HG02798 (cell line): ENCODE measurements at regions not wholly inside any gene's neighbourhood (a gene's known extent, or its start where the extent isn't known, plus 50 kb on each side); places are given as distances from the start of the nearest gene placed in this dataset.
"Not testable (repeated sequence)": the region's sequence is repeated elsewhere in the genome, so short reads cannot be mapped to it uniquely, and the experiment has no call there.

Experiments used
- ATAC-seq: cut with Tn5 transposase; IDR thresholded peaks from one replicate; pipeline ENCODE4 v1.9.1; 2021; ENCODE audit warnings: mild to moderate bottlenecking; ENCODE audit not compliant: unreplicated experiment, poor library complexity

- not testable (repeated sequence) for ATAC-seq
Measured at GRCh38 chrY:22883569-22883968, 100.5 kb upstream of the BPY2 start.

GRCh38 chrY:22887949-22888348 is 96.1 kb upstream of the BPY2 start:
- peak; percentile 99 for ATAC-seq

DNA sequence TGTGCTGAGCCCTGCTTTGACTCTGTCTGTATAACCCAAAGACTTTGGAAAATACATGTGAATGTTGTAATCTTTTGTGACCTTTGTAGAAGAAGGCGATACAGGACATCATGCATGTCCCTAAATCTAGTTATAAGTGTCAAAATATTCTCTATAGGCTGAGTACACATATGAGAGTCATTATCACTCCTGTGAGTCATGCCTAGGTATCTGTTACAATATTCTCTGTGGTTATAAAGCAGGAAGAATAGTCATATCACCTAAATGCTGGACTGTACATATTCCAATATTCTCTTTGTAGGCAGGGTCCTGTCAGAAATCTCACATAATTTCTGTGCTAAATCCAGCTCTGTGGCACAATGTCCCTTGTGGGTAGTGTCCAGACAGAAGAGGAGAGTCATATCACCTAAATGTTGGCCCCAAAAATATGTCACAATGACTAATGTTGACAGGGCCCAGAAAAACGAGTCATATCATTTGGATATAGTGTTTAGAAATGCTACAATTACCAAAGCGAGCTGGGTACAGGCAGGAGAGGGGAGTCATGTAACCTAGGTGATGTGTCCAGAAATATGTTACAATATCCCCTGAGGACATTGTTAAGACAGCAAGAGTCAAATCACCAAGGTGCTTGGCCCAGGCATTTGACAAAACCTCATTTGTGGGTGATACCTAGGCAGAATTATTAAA is 80.4 kb upstream of the BPY2 start:
- not testable (repeated sequence) for ATAC-seq

DNA sequence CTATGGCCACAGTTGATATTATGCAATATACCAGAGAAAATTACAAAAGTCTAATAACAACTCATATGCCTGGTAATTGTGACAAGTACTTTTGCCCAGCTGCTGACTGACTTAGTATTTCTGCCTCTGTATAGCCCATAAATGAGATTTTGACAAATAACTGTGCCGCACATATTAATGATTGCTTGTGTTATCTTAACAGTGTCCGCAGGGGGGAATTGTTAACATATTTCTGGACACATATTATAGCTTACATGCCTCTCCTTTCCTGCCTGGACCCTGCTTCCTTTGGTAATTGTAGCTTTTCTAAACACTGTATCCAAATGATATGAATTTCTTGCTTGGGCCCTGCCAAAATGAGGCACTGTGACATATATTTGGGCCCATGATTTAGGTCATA is 69.0 kb upstream of the BPY2 start:
- ATAC-seq: not testable (repeated sequence)

DNA sequence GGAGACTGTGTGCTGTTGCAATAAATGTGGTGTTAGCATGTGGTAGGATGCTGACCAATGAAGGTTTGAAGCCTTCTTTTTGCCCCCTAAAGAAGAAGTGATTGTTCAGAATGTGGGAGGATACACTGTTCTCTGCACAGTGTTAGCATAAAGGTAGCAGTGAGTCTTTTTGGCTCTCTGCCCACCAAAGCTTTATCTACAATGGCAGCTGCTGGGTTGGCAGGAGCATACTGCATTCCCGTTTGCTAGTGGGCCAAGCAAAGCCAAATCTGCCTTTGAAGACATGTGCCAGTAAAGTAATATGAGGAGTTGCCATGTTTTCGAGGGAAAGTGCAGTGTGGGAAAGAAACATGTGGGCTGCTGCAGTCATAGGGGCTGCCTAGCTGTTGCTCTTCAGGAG is 56.4 kb upstream of the BPY2 start:
- not testable (repeated sequence) for ATAC-seq

- ATAC-seq: not testable (repeated sequence)
Measured at GRCh38 chrY:22933454-22933853, 50.6 kb upstream of the BPY2 start.
